ENCODE measurements at regions not wholly inside any gene's neighbourhood (a gene's known extent, or its start where the extent isn't known, plus 50 kb on each side); places are given as distances from the start of the nearest gene placed in this dataset.

- DNase-seq: peak; percentile 46
Observed at GRCh38 chr6:132087391-132087790, 136.2 kb upstream of the CCN2 start.

GRCh38 chr6:132085731-132086130 is 134.6 kb upstream of the CCN2 start:
- peak; percentile 26 for DNase-seq

- peak; percentile 97 for DNase-seq
Observed at GRCh38 chr6:132084811-132085509, 133.8 kb upstream of the CCN2 start.

GRCh38 chr6:132082421-132082820 is 131.2 kb upstream of the CCN2 start:
- peak; percentile 54 for DNase-seq

- no peak for DNase-seq
Observed at GRCh38 chr6:132081338-132081737, 130.2 kb upstream of the CCN2 start.

- DNase-seq: no peak
Observed at GRCh38 chr6:132079286-132079685, 128.1 kb upstream of the CCN2 start.

- no peak for DNase-seq
Observed at GRCh38 chr6:132076452-132076851, 125.3 kb upstream of the CCN2 start.

GRCh38 chr6:132072831-132073230 is 121.7 kb upstream of the CCN2 start:
- DNase-seq: no peak

GRCh38 chr6:132072271-132072670 is 121.1 kb upstream of the CCN2 start:
- DNase-seq: no peak

- no peak for DNase-seq
Observed at GRCh38 chr6:132070356-132070755, 119.2 kb upstream of the CCN2 start.

- DNase-seq: peak; percentile 33
Observed at GRCh38 chr6:132068766-132069165, 117.6 kb upstream of the CCN2 start.

GRCh38 chr6:132067286-132067685 is 116.1 kb upstream of the CCN2 start:
- no peak for DNase-seq

GRCh38 chr6:132065556-132065955 is 114.4 kb upstream of the CCN2 start:
- no peak for DNase-seq

GRCh38 chr6:132063738-132064137 is 112.6 kb upstream of the CCN2 start:
- DNase-seq: peak; percentile 71

- DNase-seq: no peak
Observed at GRCh38 chr6:132063204-132063603, 112.0 kb upstream of the CCN2 start.

- no peak for DNase-seq
Observed at GRCh38 chr6:132062626-132063025, 111.5 kb upstream of the CCN2 start.

GRCh38 chr6:132061381-132061780 is 110.2 kb upstream of the CCN2 start:
- no peak for DNase-seq

- peak; percentile 84 for DNase-seq
Observed at GRCh38 chr6:132060591-132060990, 109.4 kb upstream of the CCN2 start.

- no peak for DNase-seq
Observed at GRCh38 chr6:132058975-132059374, 107.8 kb upstream of the CCN2 start.

GRCh38 chr6:132054525-132054924 is 103.4 kb upstream of the CCN2 start:
- DNase-seq: peak; percentile 70

- peak; percentile 51 for DNase-seq
Observed at GRCh38 chr6:132053511-132053910, 102.3 kb upstream of the CCN2 start.

GRCh38 chr6:132052096-132052495 is 100.9 kb upstream of the CCN2 start:
- DNase-seq: peak; percentile 26

- no peak for DNase-seq
Observed at GRCh38 chr6:132045877-132046276, 94.7 kb upstream of the CCN2 start.

- no peak for DNase-seq
Observed at GRCh38 chr6:132043148-132043547, 92.0 kb upstream of the CCN2 start.

GRCh38 chr6:132041706-132042105 is 90.5 kb upstream of the CCN2 start:
- peak; percentile 48 for DNase-seq
